K562 (cell line): ENCODE measurements at regions not wholly inside any gene's neighbourhood (a gene's known extent, or its start where the extent isn't known, plus 50 kb on each side); places are given as distances from the start of the nearest gene placed in this dataset.

Source experiments
- CTCF ChIP-seq, 3 experiments: IDR thresholded peaks in 2 of 3; conservative IDR thresholded peaks in 1 of 3; 2 replicates each; pipeline ENCODE4 v1.5.1; 2011 to 2012; ENCODE audit warnings: low read length in 3 of 3, mild to moderate bottlenecking in 3 of 3, control low read depth in 2 of 3, improper control_type of control experiment in 1 of 3, inconsistent platforms in 1 of 3, low read depth in 1 of 3, mixed read lengths in 1 of 3, moderate library complexity in 1 of 3; ENCODE audit not compliant: insufficient read depth in 2 of 3
- ELF4 ChIP-seq: fragments of 450-650 bp; formaldehyde crosslinking; IDR thresholded peaks from 2 replicates; pipeline ENCODE4 v1.4.0; 2022; ENCODE audit warnings: missing genetic modification characterization
- EP300 ChIP-seq: IDR thresholded peaks from 2 replicates; pipeline ENCODE4 v1.6.1; 2012; ENCODE audit warnings: low read length, improper control_type of control experiment
- GTF2F1 ChIP-seq: IDR thresholded peaks from 2 replicates; pipeline ENCODE4 v1.6.1; 2011; ENCODE audit warnings: low read depth, low read length, improper control_type of control experiment
- MNT ChIP-seq, 2 experiments: fragments of 450-650 bp; conservative IDR thresholded peaks; 2 replicates each; pipeline ENCODE4 v1.6.1; 2017; ENCODE audit warnings: mild to moderate bottlenecking in 2 of 2, moderate library complexity in 2 of 2
- NFXL1 ChIP-seq: fragments of 450-650 bp; formaldehyde crosslinking; IDR thresholded peaks from 2 replicates; pipeline ENCODE4 v1.4.0; 2021; ENCODE audit warnings: mild to moderate bottlenecking
- POLR2AphosphoS2 ChIP-seq: IDR thresholded peaks from 2 replicates; pipeline ENCODE4 v1.6.1; 2012; ENCODE audit warnings: low read length, improper control_type of control experiment
- POLR2AphosphoS5 ChIP-seq: IDR thresholded peaks from 2 replicates; pipeline ENCODE4 v1.6.1; 2011; ENCODE audit warnings: mild to moderate bottlenecking, low read depth, low read length, moderate library complexity; ENCODE audit not compliant: control insufficient read depth, insufficient read depth
- TARDBP ChIP-seq: fragments of 450-650 bp; IDR thresholded peaks from 2 replicates; pipeline ENCODE4 v1.6.1; 2016
- ZBTB43 ChIP-seq: sonication (generic); formaldehyde crosslinking; IDR thresholded peaks from 2 replicates; pipeline ENCODE4 v1.8.0; 2023; ENCODE audit warnings: mild to moderate bottlenecking, missing genetic modification reagents
- ZNF12 ChIP-seq: sonication (generic); formaldehyde crosslinking; IDR thresholded peaks from 2 replicates; pipeline ENCODE4 v1.4.0; 2020; ENCODE audit warnings: mild to moderate bottlenecking, missing genetic modification reagents
- ZNF584 ChIP-seq: fragments of 200-800 bp; sonication (Bioruptor generic); IDR thresholded peaks from 2 replicates; pipeline ENCODE4 v1.6.1; 2016; ENCODE audit warnings: low read depth, mild to moderate bottlenecking, missing genetic modification characterization, missing compliant biosample characterization
- TF ChIP-seq, protein P1 (sequence below), 2 experiments: fragments of 200-800 bp in 1 of 2; sonication (Bioruptor generic) in 1 of 2; sonication (generic) in 1 of 2; formaldehyde crosslinking in 1 of 2; IDR thresholded peaks in 1 of 2; conservative IDR thresholded peaks in 1 of 2; 2 replicates each; pipeline versions ENCODE4 v1.5.0 to v1.6.1; 2016 to 2020; ENCODE audit warnings: missing compliant biosample characterization in 1 of 2, missing genetic modification characterization in 1 of 2, missing genetic modification reagents in 1 of 2
- TF ChIP-seq, protein P2 (sequence below): IDR thresholded peaks from 2 replicates; pipeline ENCODE4 v1.6.1; 2011; ENCODE audit not compliant: insufficient read length; ENCODE audit errors: extremely low read depth

- TF ChIP-seq ELF4 (CRISPR knock-in tag) (no peak), POLR2AphosphoS5 (no peak), CTCF (IDR thresholded peaks at IDR 0.05 in 2 of 3, conservative IDR thresholded peaks at IDR 0.05 in 1 of 3; ENCODE audit: insufficient read depth in 2 of 3, low read depth in 1 of 3, low read length in 3 of 3) (no peak), ZNF584 (CRISPR knock-in tag) (no peak), POLR2AphosphoS2 (no peak), NFXL1 (CRISPR knock-in tag) (no peak), ZBTB43 (CRISPR knock-in tag) (no peak), MNT (conservative IDR thresholded peaks at IDR 0.05) (no peak), ZNF12 (CRISPR knock-in tag) (no peak), TARDBP (no peak), GTF2F1 (no peak), EP300 (no peak)
- TF ChIP-seq, protein P1, sequence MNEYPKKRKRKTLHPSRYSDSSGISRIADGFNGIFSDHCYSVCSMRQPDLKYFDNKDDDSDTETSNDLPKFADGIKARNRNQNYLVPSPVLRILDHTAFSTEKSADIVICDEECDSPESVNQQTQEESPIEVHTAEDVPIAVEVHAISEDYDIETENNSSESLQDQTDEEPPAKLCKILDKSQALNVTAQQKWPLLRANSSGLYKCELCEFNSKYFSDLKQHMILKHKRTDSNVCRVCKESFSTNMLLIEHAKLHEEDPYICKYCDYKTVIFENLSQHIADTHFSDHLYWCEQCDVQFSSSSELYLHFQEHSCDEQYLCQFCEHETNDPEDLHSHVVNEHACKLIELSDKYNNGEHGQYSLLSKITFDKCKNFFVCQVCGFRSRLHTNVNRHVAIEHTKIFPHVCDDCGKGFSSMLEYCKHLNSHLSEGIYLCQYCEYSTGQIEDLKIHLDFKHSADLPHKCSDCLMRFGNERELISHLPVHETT (CRISPR knock-in tag; conservative IDR thresholded peaks at IDR 0.05 in 1 of 2, IDR thresholded peaks at IDR 0.05 in 1 of 2): no peak
- TF ChIP-seq, protein P2, sequence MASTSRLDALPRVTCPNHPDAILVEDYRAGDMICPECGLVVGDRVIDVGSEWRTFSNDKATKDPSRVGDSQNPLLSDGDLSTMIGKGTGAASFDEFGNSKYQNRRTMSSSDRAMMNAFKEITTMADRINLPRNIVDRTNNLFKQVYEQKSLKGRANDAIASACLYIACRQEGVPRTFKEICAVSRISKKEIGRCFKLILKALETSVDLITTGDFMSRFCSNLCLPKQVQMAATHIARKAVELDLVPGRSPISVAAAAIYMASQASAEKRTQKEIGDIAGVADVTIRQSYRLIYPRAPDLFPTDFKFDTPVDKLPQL: no peak
Observed at GRCh38 chr12:83904175-83904574, 1008.4 kb downstream of the SLC6A15 start.
